ENCODE measurements at regions not wholly inside any gene's neighbourhood (a gene's known extent, or its start where the extent isn't known, plus 50 kb on each side); places are given as distances from the start of the nearest gene placed in this dataset.

DNA sequence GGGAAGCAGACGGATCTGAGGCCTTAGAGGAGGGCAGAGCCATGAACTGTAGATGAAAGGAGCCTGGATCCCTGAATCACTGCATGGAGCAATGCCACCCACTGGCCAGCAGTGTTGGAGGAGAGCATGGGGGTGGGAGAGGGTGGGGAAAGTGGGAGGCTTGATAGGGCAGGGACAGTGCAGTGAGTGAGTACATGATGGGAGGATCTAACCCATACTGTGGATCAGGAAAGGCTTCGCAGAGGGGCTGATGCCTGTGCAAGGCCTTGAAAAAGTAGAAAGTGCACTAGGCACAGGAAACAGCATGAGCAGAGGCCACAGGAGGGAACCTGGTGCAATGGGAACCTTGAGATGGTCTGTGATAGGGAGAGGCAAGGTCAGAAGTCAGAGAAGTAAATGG is 391.9 kb downstream of the PTPRU start:
- H3K36me3 ChIP-seq (ENCODE audit: control insufficient read depth in 1 of 2, insufficient read depth in 2 of 2, low read length in 2 of 2), result no peaks in the 10 kb centered on the region
- no TSS peak for BruUV-seq (replicated peaks)
- H3K9me2 ChIP-seq (ENCODE audit: insufficient read depth), result no peaks in the 10 kb centered on the region
- no peak for ATAC-seq
- no peak overlapping the region for H3K27ac ChIP-seq (ENCODE audit: low read depth, low read length)
- H4K20me1 ChIP-seq (ENCODE audit: insufficient read depth), result no peaks in the 10 kb centered on the region
- ChIA-PET POLR2A (no interaction called here), RAD21 (ENCODE audit: low non-redundant PET in 1 of 2, low total read pairs in 2 of 2, uncharacterized antibody in 2 of 2, unreplicated experiment in 2 of 2) (no interaction called here), CTCF (no interaction called here)
- H2AFZ ChIP-seq (ENCODE audit: low read depth, low read length, poor library complexity, severe bottlenecking), result no peak overlapping the region
- H3K4me1 ChIP-seq (ENCODE audit: control insufficient read depth in 1 of 2, insufficient read depth in 2 of 2, low read length in 2 of 2), result no peaks in the 10 kb centered on the region
- H3K4me3 ChIP-seq (replicated peaks in 1 of 2; ENCODE audit: low read depth in 1 of 2, low read length in 2 of 2), result no peak overlapping the region
- TF ChIP-seq ZFX (IDR thresholded peaks at IDR 0.05) (no peak), ZNF274 (IDR thresholded peaks at IDR 0.05; ENCODE audit: low read depth, low read length) (no peak), EGR1 (IDR thresholded peaks at IDR 0.05; ENCODE audit: low read depth) (no peak), SP1 (IDR thresholded peaks at IDR 0.05; ENCODE audit: low read depth) (no peak)
- H3K9me3 ChIP-seq (ENCODE audit: control insufficient read depth in 1 of 2, insufficient read depth in 1 of 2, low read depth in 1 of 2, low read length in 2 of 2), result no peaks in the 10 kb centered on the region
- H3K4me2 ChIP-seq (ENCODE audit: low read length), result no peak overlapping the region
- no peaks in the 10 kb centered on the region for H3K79me2 ChIP-seq (ENCODE audit: insufficient read depth, low read length)
- no peak for DNase-seq (ENCODE audit: low read depth, low spot score)
- H3K9ac ChIP-seq (ENCODE audit: low read length), result no peak overlapping the region
- H3K27me3 ChIP-seq (ENCODE audit: insufficient read depth, low read length), result no peaks in the 10 kb centered on the region
- intact Hi-C loops (cut with micrococcal nuclease), result no loop called here

GRCh38 chr1:29626726-29627125 is 390.4 kb downstream of the PTPRU start:
- intact Hi-C loops (cut with micrococcal nuclease), result no loop called here
- POLR2A ChIA-PET, result interaction anchor here (0.7 kb wide), 1 partner anchor 13 kb away, joined by 3 read pairs; no protein-coding TSS in a partner anchor

More at GRCh38 chr1:29626726-29627125, 390.4 kb downstream of the PTPRU start:
- no peak overlapping the region for H3K4me2 ChIP-seq (ENCODE audit: low read length)
- TF ChIP-seq JUND (IDR thresholded peaks at IDR 0.05), result no peak
- no peak for TF ChIP-seq ATF3 (IDR thresholded peaks at IDR 0.05)
- TF ChIP-seq, protein P1, sequence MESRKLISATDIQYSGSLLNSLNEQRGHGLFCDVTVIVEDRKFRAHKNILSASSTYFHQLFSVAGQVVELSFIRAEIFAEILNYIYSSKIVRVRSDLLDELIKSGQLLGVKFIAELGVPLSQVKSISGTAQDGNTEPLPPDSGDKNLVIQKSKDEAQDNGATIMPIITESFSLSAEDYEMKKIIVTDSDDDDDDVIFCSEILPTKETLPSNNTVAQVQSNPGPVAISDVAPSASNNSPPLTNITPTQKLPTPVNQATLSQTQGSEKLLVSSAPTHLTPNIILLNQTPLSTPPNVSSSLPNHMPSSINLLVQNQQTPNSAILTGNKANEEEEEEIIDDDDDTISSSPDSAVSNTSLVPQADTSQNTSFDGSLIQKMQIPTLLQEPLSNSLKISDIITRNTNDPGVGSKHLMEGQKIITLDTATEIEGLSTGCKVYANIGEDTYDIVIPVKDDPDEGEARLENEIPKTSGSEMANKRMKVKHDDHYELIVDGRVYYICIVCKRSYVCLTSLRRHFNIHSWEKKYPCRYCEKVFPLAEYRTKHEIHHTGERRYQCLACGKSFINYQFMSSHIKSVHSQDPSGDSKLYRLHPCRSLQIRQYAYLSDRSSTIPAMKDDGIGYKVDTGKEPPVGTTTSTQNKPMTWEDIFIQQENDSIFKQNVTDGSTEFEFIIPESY (IDR thresholded peaks at IDR 0.05; ENCODE audit: extremely low read depth, insufficient replicate concordance, low read length), result no peak
- TF ChIP-seq EGR1 (IDR thresholded peaks at IDR 0.05; ENCODE audit: low read depth), result no peak
- TF ChIP-seq FOSL1 (IDR thresholded peaks at IDR 0.05; ENCODE audit: low read depth), result no peak
- TF ChIP-seq YY1 (IDR thresholded peaks at IDR 0.05; ENCODE audit: extremely low read depth, insufficient replicate concordance, low read depth, low read length), result no peak
- no peak for TF ChIP-seq EZH2phosphoT487 (IDR thresholded peaks at IDR 0.05; ENCODE audit: borderline replicate concordance)
- TF ChIP-seq ZNF274 (IDR thresholded peaks at IDR 0.05; ENCODE audit: low read depth, low read length), result no peak
- TF ChIP-seq SRF (IDR thresholded peaks at IDR 0.05; ENCODE audit: low read depth), result no peak
- TF ChIP-seq CEBPB (IDR thresholded peaks at IDR 0.05; ENCODE audit: low read depth), result no peak
- no peak for TF ChIP-seq CBX3 (IDR thresholded peaks at IDR 0.05; ENCODE audit: low read depth)
- TF ChIP-seq SP1 (IDR thresholded peaks at IDR 0.05; ENCODE audit: low read depth), result no peak
- no peak for TF ChIP-seq ELF1 (IDR thresholded peaks at IDR 0.05; ENCODE audit: borderline replicate concordance, low read depth)
- TF ChIP-seq POLR2AphosphoS5 (IDR thresholded peaks at IDR 0.05; ENCODE audit: low read depth, low read length), result no peak
- TF ChIP-seq ZFX (IDR thresholded peaks at IDR 0.05), result no peak
- TF ChIP-seq, protein P2, sequence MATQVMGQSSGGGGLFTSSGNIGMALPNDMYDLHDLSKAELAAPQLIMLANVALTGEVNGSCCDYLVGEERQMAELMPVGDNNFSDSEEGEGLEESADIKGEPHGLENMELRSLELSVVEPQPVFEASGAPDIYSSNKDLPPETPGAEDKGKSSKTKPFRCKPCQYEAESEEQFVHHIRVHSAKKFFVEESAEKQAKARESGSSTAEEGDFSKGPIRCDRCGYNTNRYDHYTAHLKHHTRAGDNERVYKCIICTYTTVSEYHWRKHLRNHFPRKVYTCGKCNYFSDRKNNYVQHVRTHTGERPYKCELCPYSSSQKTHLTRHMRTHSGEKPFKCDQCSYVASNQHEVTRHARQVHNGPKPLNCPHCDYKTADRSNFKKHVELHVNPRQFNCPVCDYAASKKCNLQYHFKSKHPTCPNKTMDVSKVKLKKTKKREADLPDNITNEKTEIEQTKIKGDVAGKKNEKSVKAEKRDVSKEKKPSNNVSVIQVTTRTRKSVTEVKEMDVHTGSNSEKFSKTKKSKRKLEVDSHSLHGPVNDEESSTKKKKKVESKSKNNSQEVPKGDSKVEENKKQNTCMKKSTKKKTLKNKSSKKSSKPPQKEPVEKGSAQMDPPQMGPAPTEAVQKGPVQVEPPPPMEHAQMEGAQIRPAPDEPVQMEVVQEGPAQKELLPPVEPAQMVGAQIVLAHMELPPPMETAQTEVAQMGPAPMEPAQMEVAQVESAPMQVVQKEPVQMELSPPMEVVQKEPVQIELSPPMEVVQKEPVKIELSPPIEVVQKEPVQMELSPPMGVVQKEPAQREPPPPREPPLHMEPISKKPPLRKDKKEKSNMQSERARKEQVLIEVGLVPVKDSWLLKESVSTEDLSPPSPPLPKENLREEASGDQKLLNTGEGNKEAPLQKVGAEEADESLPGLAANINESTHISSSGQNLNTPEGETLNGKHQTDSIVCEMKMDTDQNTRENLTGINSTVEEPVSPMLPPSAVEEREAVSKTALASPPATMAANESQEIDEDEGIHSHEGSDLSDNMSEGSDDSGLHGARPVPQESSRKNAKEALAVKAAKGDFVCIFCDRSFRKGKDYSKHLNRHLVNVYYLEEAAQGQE (IDR thresholded peaks at IDR 0.05; ENCODE audit: low read depth), result no peak
- no peak for TF ChIP-seq TCF7L2 (IDR thresholded peaks at IDR 0.05; ENCODE audit: borderline replicate concordance, extremely low read depth, insufficient read depth, insufficient read length)
- no peak overlapping the region for H3K27ac ChIP-seq (ENCODE audit: low read depth, low read length)
- H4K20me1 ChIP-seq (ENCODE audit: insufficient read depth), result no peaks in the 10 kb centered on the region
- H3K27me3 ChIP-seq (ENCODE audit: insufficient read depth, low read length), result no peaks in the 10 kb centered on the region
- no TSS peak for BruUV-seq (replicated peaks)
- H3K9ac ChIP-seq (ENCODE audit: low read length), result no peak overlapping the region
- RAD21 ChIA-PET (ENCODE audit: low non-redundant PET in 1 of 2, low total read pairs in 2 of 2, uncharacterized antibody in 2 of 2, unreplicated experiment in 2 of 2), result no interaction called here
- no peaks in the 10 kb centered on the region for H3K9me3 ChIP-seq (ENCODE audit: control insufficient read depth in 1 of 2, insufficient read depth in 1 of 2, low read depth in 1 of 2, low read length in 2 of 2)
- H3K4me3 ChIP-seq (replicated peaks in 1 of 2; ENCODE audit: low read depth in 1 of 2, low read length in 2 of 2), result no peak overlapping the region
- CTCF ChIA-PET, result no interaction called here
- DNase-seq (ENCODE audit: low read depth, low spot score), result no peak
- no peaks in the 10 kb centered on the region for H3K36me3 ChIP-seq (ENCODE audit: control insufficient read depth in 1 of 2, insufficient read depth in 2 of 2, low read length in 2 of 2)
- no peaks in the 10 kb centered on the region for H3K9me2 ChIP-seq (ENCODE audit: insufficient read depth)
- H2AFZ ChIP-seq (ENCODE audit: low read depth, low read length, poor library complexity, severe bottlenecking), result no peak overlapping the region
- H3K79me2 ChIP-seq (ENCODE audit: insufficient read depth, low read length), result no peaks in the 10 kb centered on the region
- no peaks in the 10 kb centered on the region for H3K4me1 ChIP-seq (ENCODE audit: control insufficient read depth in 1 of 2, insufficient read depth in 2 of 2, low read length in 2 of 2)
- no peak for ATAC-seq

Data from HCT116 (cell line).